ENCODE measurements at regions not wholly inside any gene's neighbourhood (a gene's known extent, or its start where the extent isn't known, plus 50 kb on each side); places are given as distances from the start of the nearest gene placed in this dataset.
"Not testable (repeated sequence)": the region's sequence is repeated elsewhere in the genome, so short reads cannot be mapped to it uniquely, and the experiment has no call there.

- no peak for DNase-seq
Measured at GRCh38 chr20:56689318-56689717, 60.2 kb downstream of the TFAP2C start.

DNA sequence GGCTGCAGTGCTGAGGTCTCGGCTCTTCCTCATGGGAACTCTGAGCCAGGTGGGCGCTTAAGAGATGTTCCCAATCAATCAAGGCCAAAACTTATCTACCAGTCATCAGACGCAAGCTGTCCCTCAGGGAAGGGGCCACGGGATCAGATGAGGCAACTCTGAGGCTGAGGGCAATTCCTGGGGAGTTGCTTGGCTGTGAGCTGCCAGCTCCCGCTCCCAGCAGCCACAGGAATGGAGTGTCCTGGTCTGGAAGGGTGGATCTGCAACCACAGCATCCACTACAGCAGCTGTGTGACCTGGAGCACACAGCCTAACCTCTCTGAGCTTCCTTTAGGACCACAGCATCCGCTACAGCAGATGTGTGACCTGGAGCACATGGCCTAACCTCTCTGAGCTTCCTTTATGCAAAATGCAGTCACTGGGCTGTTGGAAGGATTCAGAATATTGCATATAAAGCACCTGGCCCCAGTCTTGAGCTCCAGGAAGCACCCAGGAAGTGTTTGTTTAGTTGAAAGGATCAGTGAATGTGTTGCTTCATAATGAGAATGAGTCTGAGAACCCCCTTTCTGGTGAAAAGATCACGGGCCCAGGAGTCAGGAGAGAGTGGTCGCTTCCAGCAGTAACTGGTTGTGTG is 60.9 kb downstream of the TFAP2C start:
- no peak for DNase-seq

DNA sequence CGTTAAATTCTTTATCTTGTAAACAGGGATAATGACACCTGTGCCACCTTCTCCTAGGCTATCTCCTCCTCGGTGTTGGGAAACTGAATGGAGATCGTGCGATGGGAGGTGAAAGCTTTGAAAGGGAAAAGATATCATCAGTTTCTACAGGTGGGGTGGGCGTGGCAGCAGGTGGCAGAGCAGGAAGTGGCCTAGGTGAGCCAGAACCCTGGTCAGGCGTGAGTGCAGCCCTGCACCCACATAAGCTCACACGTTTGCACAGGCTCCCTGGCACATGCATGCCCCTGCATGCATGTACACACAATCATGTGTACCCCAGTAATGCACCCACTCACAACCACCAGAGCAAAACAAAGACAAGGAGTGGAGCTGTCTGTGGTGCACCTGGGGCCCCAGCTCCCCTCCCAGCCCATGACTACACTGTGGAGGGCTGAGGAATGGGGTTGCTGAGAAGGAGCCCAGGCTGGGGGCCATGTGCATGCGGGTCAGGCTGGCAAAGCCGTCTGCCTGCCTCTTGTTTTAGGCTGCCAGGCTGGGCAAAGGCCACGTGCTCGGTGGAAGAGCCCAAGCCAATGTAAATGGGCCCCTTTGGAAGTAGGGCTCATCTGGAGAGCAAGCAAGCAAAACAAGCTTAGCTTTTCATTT is 61.5 kb downstream of the TFAP2C start:
- no peak for DNase-seq

- no peak for DNase-seq
Measured at GRCh38 chr20:56691325-56691998, 62.4 kb downstream of the TFAP2C start.

GRCh38 chr20:56693217-56693616 is 64.1 kb downstream of the TFAP2C start:
- no peak for DNase-seq

DNA sequence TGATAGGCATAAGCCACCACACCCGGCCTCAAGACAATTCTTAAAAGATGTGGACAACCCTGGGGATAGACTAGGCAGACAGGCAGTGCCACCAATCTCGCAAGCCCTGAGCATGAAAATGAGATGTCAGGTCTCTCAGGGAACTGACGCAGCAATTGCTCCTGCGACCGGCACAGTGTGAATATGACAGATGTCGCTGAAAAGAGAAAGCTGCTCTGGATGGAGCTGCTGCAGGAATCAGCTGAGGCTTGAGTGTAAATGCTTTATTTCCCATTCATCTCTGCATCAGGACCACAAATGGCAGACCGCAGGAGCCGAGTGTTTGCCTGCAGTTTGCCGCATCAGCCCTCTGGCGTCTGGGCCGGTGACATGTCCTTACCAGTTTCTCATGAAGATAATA is 68.4 kb downstream of the TFAP2C start:
- DNase-seq, result no peak

DNA sequence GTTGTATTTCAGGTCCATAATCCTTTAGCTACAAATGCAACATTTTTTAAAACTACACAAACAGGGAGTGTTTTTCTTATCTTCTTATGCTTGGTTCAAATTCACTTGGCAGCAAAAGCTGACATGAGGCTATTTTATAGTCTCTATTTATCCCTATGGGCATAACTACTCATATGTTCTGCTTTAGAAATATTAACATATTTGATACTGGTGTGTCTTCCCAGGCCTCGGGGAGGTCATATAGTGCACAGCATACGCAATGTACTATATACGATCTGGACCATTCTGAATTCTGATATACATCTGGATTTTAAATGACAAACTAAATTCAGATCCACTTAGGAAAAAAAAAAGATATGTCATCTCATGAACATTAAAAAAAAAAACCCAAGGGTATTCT is 69.2 kb downstream of the TFAP2C start:
- DNase-seq, result no peak

GRCh38 chr20:56698749-56699148 is 69.6 kb downstream of the TFAP2C start:
- DNase-seq, result no peak

- DNase-seq, result peak; percentile 18
Measured at GRCh38 chr20:56702931-56703840, 74.1 kb downstream of the TFAP2C start.

DNA sequence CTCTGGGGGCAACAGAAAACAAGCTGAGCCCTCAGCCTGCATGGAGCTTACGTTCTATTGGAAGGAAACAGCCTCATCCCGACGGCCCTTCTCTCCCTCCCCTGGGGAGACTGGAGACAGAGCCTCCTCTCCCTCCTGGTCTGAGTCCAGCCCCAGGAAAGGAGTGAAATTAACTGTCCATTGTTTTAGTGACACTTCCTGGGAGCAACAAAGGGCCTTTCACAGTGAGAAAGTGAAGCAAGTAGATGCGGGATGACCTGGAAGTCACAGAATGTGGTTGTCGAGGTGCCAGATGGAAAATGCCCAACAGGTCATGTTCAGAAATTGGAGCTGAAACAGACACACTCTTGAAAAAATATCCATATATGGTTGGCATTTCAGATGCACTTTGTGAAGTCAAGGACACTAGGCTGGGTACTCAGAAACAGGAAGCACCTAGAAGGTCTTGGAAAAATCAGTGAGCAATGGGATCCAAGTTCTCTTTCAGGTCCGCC is 77.8 kb downstream of the TFAP2C start:
- no peak for DNase-seq

GRCh38 chr20:56708991-56709390 is 79.9 kb downstream of the TFAP2C start:
- DNase-seq, result no peak

- DNase-seq, result no peak
Measured at GRCh38 chr20:56710125-56710524, 81.0 kb downstream of the TFAP2C start.

GRCh38 chr20:56710577-56710976 is 81.5 kb downstream of the TFAP2C start:
- DNase-seq, result not testable (repeated sequence)

DNA sequence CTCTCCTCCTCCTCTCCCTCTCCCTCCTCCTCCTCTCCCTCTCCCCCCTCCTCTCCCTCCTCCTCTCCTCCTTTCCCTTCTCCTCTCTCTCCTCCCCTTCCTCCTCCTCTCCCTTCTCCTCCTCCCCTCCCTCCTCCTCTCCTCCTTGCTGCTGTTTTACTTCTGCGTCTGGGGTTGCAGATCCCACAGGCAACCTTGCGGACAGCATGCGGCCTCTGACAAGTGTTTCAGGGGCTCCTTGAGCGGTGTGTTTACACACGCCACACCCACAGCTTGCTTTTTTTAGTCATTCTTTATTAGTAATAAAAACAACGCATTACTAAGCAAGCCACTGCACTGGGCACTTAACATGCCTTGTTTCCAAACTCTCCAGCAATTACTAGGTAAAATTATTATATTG is 81.9 kb downstream of the TFAP2C start:
- no peak for DNase-seq

DNA sequence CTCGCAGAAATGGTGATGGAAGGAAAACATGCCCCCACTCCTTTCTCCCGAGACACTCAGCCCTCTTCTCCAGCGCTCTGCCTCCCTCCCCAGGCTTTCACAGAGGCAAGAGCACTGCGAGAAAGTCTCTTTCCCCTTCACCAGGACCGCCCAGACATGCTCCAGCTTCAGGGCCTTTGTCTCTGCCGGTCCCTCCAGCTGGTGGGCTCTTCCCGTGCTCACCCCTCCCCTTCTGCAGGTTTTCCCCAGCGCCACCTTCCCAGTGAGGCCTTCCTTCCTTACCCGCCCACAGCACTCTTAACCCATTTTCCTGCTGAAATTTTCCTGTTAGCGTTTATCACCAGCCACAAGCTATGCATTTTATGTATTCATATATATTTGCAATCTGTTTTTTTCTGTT is 86.2 kb downstream of the TFAP2C start:
- DNase-seq, result no peak

GRCh38 chr20:56715902-56716519 is 86.9 kb downstream of the TFAP2C start:
- DNase-seq, result no peak

- no peak for DNase-seq
Measured at GRCh38 chr20:56716806-56717205, 87.7 kb downstream of the TFAP2C start.

- no peak for DNase-seq
Measured at GRCh38 chr20:56718816-56719215, 89.7 kb downstream of the TFAP2C start.

GRCh38 chr20:56720620-56721213 is 91.6 kb downstream of the TFAP2C start:
- no peak for DNase-seq

- no peak for DNase-seq
Measured at GRCh38 chr20:56722042-56722441, 92.9 kb downstream of the TFAP2C start.

DNA sequence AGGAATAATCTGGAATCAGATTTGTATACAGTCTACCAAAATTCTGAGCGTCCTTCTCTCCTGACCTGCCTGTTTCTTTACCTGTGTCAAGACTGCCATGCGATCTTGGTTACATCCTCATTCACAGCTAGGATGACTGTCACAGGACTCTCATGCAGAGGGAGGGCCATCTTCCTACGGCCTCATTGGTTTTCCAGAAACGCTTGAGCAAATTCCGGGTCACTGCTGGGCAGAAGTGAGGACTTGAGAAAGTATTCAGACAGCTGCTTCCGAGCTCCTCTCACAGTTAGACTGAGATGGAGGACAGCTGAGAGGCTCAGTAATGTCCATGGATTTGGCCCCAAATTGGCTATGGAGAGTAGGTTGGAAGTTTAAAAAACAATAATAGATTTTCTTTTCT is 94.2 kb downstream of the TFAP2C start:
- DNase-seq, result no peak

- DNase-seq, result no peak
Measured at GRCh38 chr20:56724241-56724757, 95.2 kb downstream of the TFAP2C start.
